HCT116 (cell line): ENCODE measurements at regions not wholly inside any gene's neighbourhood (a gene's known extent, or its start where the extent isn't known, plus 50 kb on each side); places are given as distances from the start of the nearest gene placed in this dataset.
"Not testable (repeated sequence)": the region's sequence is repeated elsewhere in the genome, so short reads cannot be mapped to it uniquely, and the experiment has no call there.

Experiments
- ATAC-seq: fragments of 200-7000 bp; cut with Tn5 transposase; 2 replicates; pipeline ENCODE4 v1.9.1; 2020; ENCODE audit warnings: mild to moderate bottlenecking, moderate library complexity
- BruUV-seq: library from RNA; stranded (reverse); fragments of 400-500 nt; replicated peaks from 2 replicates; lab custom pipeline; 2021; lab: Mats Ljungman, UMichigan
- CTCF ChIA-PET: fragments of 300-600 bp; sonication (Branson Sonifier 250); formaldehyde crosslinking; loops from one replicate; lab custom pipeline; 2021; ENCODE audit warnings: antibody characterized with exemption; lab: Charles Lee
- POLR2A ChIA-PET: fragments of 300-600, 350-600 bp; sonication (Branson Sonifier 250); formaldehyde crosslinking; loops from one replicate; lab custom pipeline; 2021; ENCODE audit warnings: antibody characterized with exemption; lab: Charles Lee
- RAD21 ChIA-PET, 2 experiments: fragments of 300-600 bp; sonication (Branson Sonifier 250); formaldehyde crosslinking; loops; one replicate each; lab custom pipeline; 2023; ENCODE audit warnings: low total read pairs in 2 of 2; ENCODE audit not compliant: uncharacterized antibody in 2 of 2, unreplicated experiment in 2 of 2, low non-redundant PET in 1 of 2; lab: Charles Lee
- DNase-seq: peaks from one replicate; pipeline ENCODE4 v3.0.0-alpha.2; 2010; ENCODE audit warnings: low read depth, low spot score
- H2AFZ ChIP-seq: fragments of 200-600 bp; shearing (Covaris generic), sonication (generic); 2 replicates; pipeline ENCODE4 v1.6.1; 2017; ENCODE audit warnings: low read depth, mixed run types, mixed read lengths, antibody characterized with exemption, low read length; ENCODE audit not compliant: poor library complexity, severe bottlenecking
- H3K27ac ChIP-seq: 2 replicates; pipeline ENCODE4 v1.5.1; 2012; ENCODE audit warnings: low read depth, low read length
- H3K27me3 ChIP-seq: fragments of 200-600 bp; sonication (generic); 2 replicates; pipeline ENCODE4 v1.6.1; 2016; ENCODE audit warnings: mixed run types, low read length, mixed read lengths; ENCODE audit not compliant: insufficient read depth
- H3K36me3 ChIP-seq, 2 experiments: fragments of 200-500 bp in 1 of 2; fragments of 200-600 bp in 1 of 2; sonication (Bioruptor generic) in 1 of 2; sonication (generic) in 1 of 2; 2 replicates each; pipeline versions ENCODE4 v1.5.1 to v1.6.1; 2014 to 2016; ENCODE audit warnings: low read length in 2 of 2, inconsistent platforms in 1 of 2, mixed read lengths in 1 of 2, mixed run types in 1 of 2; ENCODE audit not compliant: insufficient read depth in 2 of 2, control insufficient read depth in 1 of 2
- H3K4me1 ChIP-seq, 2 experiments: fragments of 200-600 bp in 1 of 2; sonication (generic) in 1 of 2; 2 replicates each; pipeline versions ENCODE4 v1.5.1 to v1.6.1; 2012 to 2017; ENCODE audit warnings: low read length in 2 of 2, inconsistent platforms in 1 of 2, mild to moderate bottlenecking in 1 of 2, mixed read lengths in 1 of 2, mixed run types in 1 of 2, moderate library complexity in 1 of 2; ENCODE audit not compliant: insufficient read depth in 2 of 2, control insufficient read depth in 1 of 2
- H3K4me2 ChIP-seq: fragments of 200-600 bp; sonication (generic); 2 replicates; pipeline ENCODE4 v1.6.1; 2017; ENCODE audit warnings: mixed run types, low read length, mixed read lengths
- H3K4me3 ChIP-seq, 2 experiments: fragments of 200-600 bp in 1 of 2; sonication (generic) in 1 of 2; replicated peaks in 1 of 2; 2 replicates each; pipeline ENCODE4 v1.5.1; 2011 to 2016; ENCODE audit warnings: low read length in 2 of 2, control low read depth in 1 of 2, low read depth in 1 of 2, mild to moderate bottlenecking in 1 of 2, mixed read lengths in 1 of 2, mixed run types in 1 of 2
- H3K79me2 ChIP-seq: fragments of 200-600 bp; sonication (generic); 2 replicates; pipeline ENCODE4 v1.6.1; 2017; ENCODE audit warnings: mild to moderate bottlenecking, mixed run types, low read length, moderate library complexity, mixed read lengths; ENCODE audit not compliant: insufficient read depth
- H3K9ac ChIP-seq: fragments of 200-600 bp; sonication (generic); 2 replicates; pipeline ENCODE4 v1.6.1; 2016; ENCODE audit warnings: low read length, mixed read lengths
- H3K9me2 ChIP-seq: fragments of 200-600 bp; sonication (generic), shearing (Covaris generic); 2 replicates; pipeline ENCODE4 v1.6.1; 2017; ENCODE audit warnings: mixed run types, mild to moderate bottlenecking, moderate library complexity; ENCODE audit not compliant: insufficient read depth
- H3K9me3 ChIP-seq, 2 experiments: fragments of 200-500 bp in 1 of 2; fragments of 200-600 bp in 1 of 2; sonication (Bioruptor generic) in 1 of 2; sonication (generic) in 1 of 2; 2 replicates each; pipeline ENCODE4 v1.6.1; 2014 to 2017; ENCODE audit warnings: low read length in 2 of 2, mixed read lengths in 2 of 2, inconsistent platforms in 1 of 2, low read depth in 1 of 2, mild to moderate bottlenecking in 1 of 2, mixed run types in 1 of 2, moderate library complexity in 1 of 2; ENCODE audit not compliant: control insufficient read depth in 1 of 2, insufficient read depth in 1 of 2
- H4K20me1 ChIP-seq: fragments of 200-600 bp; sonication (generic), shearing (Covaris generic); 2 replicates; pipeline ENCODE4 v1.6.1; 2017; ENCODE audit warnings: mixed run types, mild to moderate bottlenecking, moderate library complexity; ENCODE audit not compliant: insufficient read depth
- CBX3 ChIP-seq: IDR thresholded peaks from 2 replicates; pipeline ENCODE4 v1.6.1; 2012; ENCODE audit warnings: low read depth
- ELF1 ChIP-seq: IDR thresholded peaks from 2 replicates; pipeline ENCODE4 v1.6.1; 2012; ENCODE audit warnings: low read depth, borderline replicate concordance
- JUND ChIP-seq: IDR thresholded peaks from 2 replicates; pipeline ENCODE4 v1.6.1; 2012
- POLR2AphosphoS5 ChIP-seq: IDR thresholded peaks from 2 replicates; pipeline ENCODE4 v1.6.1; 2011; ENCODE audit warnings: mild to moderate bottlenecking, low read depth, low read length, moderate library complexity
- SIN3A ChIP-seq: IDR thresholded peaks from 2 replicates; pipeline ENCODE4 v1.6.1; 2012; ENCODE audit warnings: low read depth
- SRF ChIP-seq: IDR thresholded peaks from 2 replicates; pipeline ENCODE4 v1.6.1; 2012; ENCODE audit warnings: low read depth
- TCF7L2 ChIP-seq: IDR thresholded peaks from 2 replicates; pipeline ENCODE4 v1.7.0; 2011; ENCODE audit warnings: borderline replicate concordance, inconsistent platforms; ENCODE audit not compliant: insufficient read depth, insufficient read length; ENCODE audit errors: extremely low read depth
- ZBTB33 ChIP-seq: IDR thresholded peaks from 2 replicates; pipeline ENCODE4 v1.6.1; 2011; ENCODE audit warnings: mild to moderate bottlenecking, low read length, moderate library complexity; ENCODE audit not compliant: insufficient replicate concordance; ENCODE audit errors: extremely low read depth
- ZFX ChIP-seq: fragments of 450-650 bp; IDR thresholded peaks from 2 replicates; pipeline ENCODE4 v1.6.1; 2017
- ZNF274 ChIP-seq: fragments of 200-500 bp; sonication (Bioruptor generic); IDR thresholded peaks from 2 replicates; pipeline ENCODE4 v1.6.1; 2014; ENCODE audit warnings: mild to moderate bottlenecking, low read depth, low read length, inconsistent platforms
- intact Hi-C: fragments of 100-400 bp; cut with micrococcal nuclease; formaldehyde crosslinking; loops from 2 replicates; pipeline ENCODE4 v1.10.0; 2022
- TF ChIP-seq, protein P1 (sequence below): IDR thresholded peaks from 2 replicates; pipeline ENCODE4 v1.6.1; 2012
- TF ChIP-seq, protein P2 (sequence below), 3 experiments: fragments of 200-600 bp in 1 of 3; sonication (generic) in 1 of 3; IDR thresholded peaks in 2 of 3; conservative IDR thresholded peaks in 1 of 3; 2 replicates each; pipeline ENCODE4 v1.5.1; 2012 to 2017; ENCODE audit warnings: low read depth in 2 of 3, low read length in 2 of 3, antibody characterized with exemption in 1 of 3, borderline replicate concordance in 1 of 3, control low read depth in 1 of 3, mild to moderate bottlenecking in 1 of 3, mixed read lengths in 1 of 3, mixed run types in 1 of 3, moderate library complexity in 1 of 3; ENCODE audit not compliant: insufficient read depth in 1 of 3

- Histone ChIP-seq H3K4me2 (no peak overlapping the region), H3K9me3 (no peaks in the 10 kb centered on the region), H3K79me2 (no peaks in the 10 kb centered on the region), H3K9ac (no peak overlapping the region), H3K36me3 (no peaks in the 10 kb centered on the region), H4K20me1 (no peaks in the 10 kb centered on the region), H2AFZ (no peak overlapping the region), H3K4me3 (no peak overlapping the region), H3K4me1 (peaks cover 3 to 30% of the 10 kb centered on the region in 2 experiments; a peak in 3 of 4 replicates), H3K27ac (no peak overlapping the region), H3K27me3 (no peaks in the 10 kb centered on the region), H3K9me2 (no peaks in the 10 kb centered on the region)
- intact Hi-C loops, result loop anchor here (5.0 kb wide), 1 partner anchor 127 kb away; the partner anchor contains the start of gene NEK6
- ATAC-seq (no peak), DNase-seq (no peak)
- ChIA-PET RAD21 (interaction anchor here in 1 of 2 experiments (0.7 kb wide), 1 partner anchor 12 kb away, joined by 6 read pairs; no protein-coding TSS in a partner anchor), CTCF (no interaction called here), POLR2A (no interaction called here)
- no TSS peak for BruUV-seq
- TF ChIP-seq ZBTB33, result no peak
- TF ChIP-seq, protein P1, sequence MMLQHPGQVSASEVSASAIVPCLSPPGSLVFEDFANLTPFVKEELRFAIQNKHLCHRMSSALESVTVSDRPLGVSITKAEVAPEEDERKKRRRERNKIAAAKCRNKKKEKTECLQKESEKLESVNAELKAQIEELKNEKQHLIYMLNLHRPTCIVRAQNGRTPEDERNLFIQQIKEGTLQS, result no peak
- no peak for TF ChIP-seq CBX3
- TF ChIP-seq, protein P2, sequence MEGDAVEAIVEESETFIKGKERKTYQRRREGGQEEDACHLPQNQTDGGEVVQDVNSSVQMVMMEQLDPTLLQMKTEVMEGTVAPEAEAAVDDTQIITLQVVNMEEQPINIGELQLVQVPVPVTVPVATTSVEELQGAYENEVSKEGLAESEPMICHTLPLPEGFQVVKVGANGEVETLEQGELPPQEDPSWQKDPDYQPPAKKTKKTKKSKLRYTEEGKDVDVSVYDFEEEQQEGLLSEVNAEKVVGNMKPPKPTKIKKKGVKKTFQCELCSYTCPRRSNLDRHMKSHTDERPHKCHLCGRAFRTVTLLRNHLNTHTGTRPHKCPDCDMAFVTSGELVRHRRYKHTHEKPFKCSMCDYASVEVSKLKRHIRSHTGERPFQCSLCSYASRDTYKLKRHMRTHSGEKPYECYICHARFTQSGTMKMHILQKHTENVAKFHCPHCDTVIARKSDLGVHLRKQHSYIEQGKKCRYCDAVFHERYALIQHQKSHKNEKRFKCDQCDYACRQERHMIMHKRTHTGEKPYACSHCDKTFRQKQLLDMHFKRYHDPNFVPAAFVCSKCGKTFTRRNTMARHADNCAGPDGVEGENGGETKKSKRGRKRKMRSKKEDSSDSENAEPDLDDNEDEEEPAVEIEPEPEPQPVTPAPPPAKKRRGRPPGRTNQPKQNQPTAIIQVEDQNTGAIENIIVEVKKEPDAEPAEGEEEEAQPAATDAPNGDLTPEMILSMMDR (IDR thresholded peaks at IDR 0.05 in 2 of 3, conservative IDR thresholded peaks at IDR 0.05 in 1 of 3; ENCODE audit: borderline replicate concordance in 1 of 3, insufficient read depth in 1 of 3, low read depth in 2 of 3, low read length in 2 of 3), result no peak
- no peak for TF ChIP-seq ZFX
- no peak for TF ChIP-seq TCF7L2
- no peak for TF ChIP-seq JUND
- TF ChIP-seq SRF, result no peak
- no peak for TF ChIP-seq ELF1
- TF ChIP-seq SIN3A, result no peak
- TF ChIP-seq ZNF274, result no peak
- no peak for TF ChIP-seq POLR2AphosphoS5
Observed at GRCh38 chr9:124130277-124131075, 118.9 kb downstream of the LHX2 start.

- RAD21 ChIA-PET, BruUV-seq, H3K9me3 ChIP-seq, H3K36me3 ChIP-seq, DNase-seq, H3K27me3 ChIP-seq, H4K20me1 ChIP-seq, H2AFZ ChIP-seq, H3K9me2 ChIP-seq, H3K4me2 ChIP-seq, H3K79me2 ChIP-seq, H3K27ac ChIP-seq, ATAC-seq, H3K9ac ChIP-seq, H3K4me3 ChIP-seq: not testable (repeated sequence)
- POLR2A ChIA-PET, result interaction anchor here (0.7 kb wide), 1 partner anchor 196 kb away, joined by 3 read pairs; no protein-coding TSS in a partner anchor
- H3K4me1 ChIP-seq, result peaks cover 3 to 30% of the 10 kb centered on the region in 2 experiments; a peak in 3 of 4 replicates
- intact Hi-C loops, result loop anchor here (5.0 kb wide), 1 partner anchor 126 kb away; the partner anchor contains the start of gene NEK6
- CTCF ChIA-PET, result interaction anchor here (0.9 kb wide), 1 partner anchor 256 kb away, joined by 3 read pairs; no protein-coding TSS in a partner anchor
Observed at GRCh38 chr9:124131518-124131917, 120.0 kb downstream of the LHX2 start.
